B cell (primary cell): ENCODE measurements at regions not wholly inside any gene's neighbourhood (a gene's known extent, or its start where the extent isn't known, plus 50 kb on each side); places are given as distances from the start of the nearest gene placed in this dataset.

Experiments used
- ATAC-seq: fragments of 200-7000 bp; cut with Tn5 transposase; one replicate; pipeline ENCODE4 v1.10.0; 2021; ENCODE audit warnings: low read depth, mild to moderate bottlenecking, moderate number of reproducible peaks, moderate library complexity
- CTCF ChIA-PET: fragments of 350-600 bp; sonication (Branson Sonifier 250); formaldehyde crosslinking; loops from one replicate; lab custom pipeline; 2021; ENCODE audit warnings: antibody characterized with exemption, inconsistent platforms; lab: Charles Lee
- POLR2A ChIA-PET: fragments of 350-600 bp; sonication (Branson Sonifier 250); formaldehyde crosslinking; loops from one replicate; lab custom pipeline; 2021; ENCODE audit warnings: antibody characterized with exemption; lab: Charles Lee
- DNase-seq: peaks from one replicate; pipeline ENCODE4 v3.0.0; 2013
- H2AFZ ChIP-seq: 2 replicates; pipeline ENCODE4 v1.6.1; 2012; ENCODE audit warnings: mild to moderate bottlenecking, low read depth, low read length; ENCODE audit not compliant: insufficient read depth, poor library complexity, severe bottlenecking
- H3K27ac ChIP-seq, 2 donors: 1 replicate in 1 of 2; 2 replicates in 1 of 2; pipeline ENCODE4 v1.5.1; 2012 to 2013; ENCODE audit warnings: low read length in 2 of 2, mild to moderate bottlenecking in 2 of 2, moderate library complexity in 1 of 2
- H3K27me3 ChIP-seq, 4 experiments: fragments of 200-600 bp in 1 of 4; sonication (generic) in 1 of 4; replicated peaks in 1 of 4; 1 replicate in 2 of 4; 2 replicates in 2 of 4; pipeline versions ENCODE4 v1.6.1 to v1.7.0; 2013 to 2016; ENCODE audit warnings: low read length in 3 of 4, mild to moderate bottlenecking in 2 of 4, mixed read lengths in 1 of 4, moderate library complexity in 1 of 4; ENCODE audit not compliant: insufficient read depth in 4 of 4, control insufficient read depth in 3 of 4; ENCODE audit errors: control extremely low read depth in 1 of 4
- H3K36me3 ChIP-seq, 2 experiments: replicated peaks in 1 of 2; 1 replicate in 1 of 2; 2 replicates in 1 of 2; pipeline versions ENCODE4 v1.6.1 to v1.7.1; 2013; ENCODE audit warnings: low read length in 1 of 2; ENCODE audit not compliant: insufficient read depth in 2 of 2, control insufficient read depth in 1 of 2; ENCODE audit errors: control extremely low read depth in 1 of 2, extremely low read depth in 1 of 2
- H3K4me1 ChIP-seq, 2 donors: fragments of 200-600 bp in 1 of 2; sonication (generic) in 1 of 2; 1 replicate in 1 of 2; 2 replicates in 1 of 2; pipeline versions ENCODE4 v1.5.1 to v1.6.1; 2013 to 2017; ENCODE audit warnings: low read length in 2 of 2; ENCODE audit not compliant: control insufficient read depth in 2 of 2, insufficient read depth in 2 of 2
- H3K4me2 ChIP-seq: replicated peaks from 2 replicates; pipeline ENCODE3; 2012; ENCODE audit warnings: mild to moderate bottlenecking, low read depth, low read length; ENCODE audit not compliant: poor library complexity, severe bottlenecking
- H3K4me3 ChIP-seq, 5 experiments: fragments of 200-600 bp in 1 of 5; sonication (generic) in 1 of 5; 1 replicate in 3 of 5; 2 replicates in 2 of 5; pipeline versions ENCODE4 v1.5.1 to v1.7.0; 2011 to 2016; ENCODE audit warnings: low read length in 4 of 5, mild to moderate bottlenecking in 4 of 5, low read depth in 2 of 5, control low read depth in 1 of 5, moderate library complexity in 1 of 5; ENCODE audit not compliant: insufficient read depth in 1 of 5; ENCODE audit errors: control extremely low read depth in 1 of 5, extremely low read depth in 1 of 5
- H3K79me2 ChIP-seq: fragments of 200-600 bp; sonication (generic); one replicate; pipeline ENCODE4 v1.6.0; 2016; ENCODE audit warnings: low read length; ENCODE audit not compliant: control insufficient read depth, insufficient read depth
- H3K9ac ChIP-seq: fragments of 200-600 bp; sonication (generic); 2 replicates; pipeline ENCODE4 v1.6.1; 2017; ENCODE audit warnings: mild to moderate bottlenecking, low read length, moderate library complexity
- H3K9me3 ChIP-seq, 3 donors: one replicate each; pipeline versions ENCODE4 v1.6.1 to v1.7.1; 2013; ENCODE audit warnings: low read length in 2 of 3; ENCODE audit not compliant: control insufficient read depth in 2 of 3, insufficient read depth in 1 of 3; ENCODE audit errors: control extremely low read depth in 1 of 3
- H4K20me1 ChIP-seq: 2 replicates; pipeline ENCODE4 v1.6.0; 2012; ENCODE audit warnings: mild to moderate bottlenecking, low read length; ENCODE audit not compliant: insufficient read depth, control insufficient read depth, poor library complexity, severe bottlenecking
- H3K27ac Mint-ChIP-seq: one replicate; pipeline ENCODE4 v1.8.0; 2021; ENCODE audit warnings: mixed read lengths
- H3K27me3 Mint-ChIP-seq: one replicate; pipeline ENCODE4 v1.8.0; 2021; ENCODE audit warnings: mixed read lengths
- H3K4me1 Mint-ChIP-seq: one replicate; pipeline ENCODE4 v1.8.0; 2021; ENCODE audit warnings: mixed read lengths
- H3K4me3 Mint-ChIP-seq: one replicate; pipeline ENCODE4 v1.8.0; 2021; ENCODE audit warnings: mixed read lengths
- H3K9me3 Mint-ChIP-seq: one replicate; pipeline ENCODE4 v1.8.0; 2022; ENCODE audit warnings: mixed read lengths; ENCODE audit not compliant: insufficient read depth
- EZH2 ChIP-seq: IDR thresholded peaks from 2 replicates; pipeline ENCODE4 v1.6.1; 2012; ENCODE audit warnings: borderline replicate concordance, low read depth, mild to moderate bottlenecking, moderate library complexity, low read length; ENCODE audit not compliant: insufficient read depth, poor library complexity, severe bottlenecking
- WGBS: methylation state at CpG from one replicate; pipeline ENCODE4 v1.1.5; 2013; ENCODE audit warnings: missing lambda C conversion rate; ENCODE audit not compliant: insufficient coverage; 5-methylcytosine and 5-hydroxymethylcytosine counted together
- intact Hi-C: fragments of 100-400 bp; cut with micrococcal nuclease; formaldehyde crosslinking; loops from one replicate; pipeline ENCODE4 v1.10.0; 2022
- TF ChIP-seq, protein P1 (sequence below): fragments of 200-600 bp; IDR thresholded peaks from one replicate; pipeline ENCODE4 v1.8.0; 2022; ENCODE audit warnings: antibody characterized with exemption, mild to moderate bottlenecking

DNA sequence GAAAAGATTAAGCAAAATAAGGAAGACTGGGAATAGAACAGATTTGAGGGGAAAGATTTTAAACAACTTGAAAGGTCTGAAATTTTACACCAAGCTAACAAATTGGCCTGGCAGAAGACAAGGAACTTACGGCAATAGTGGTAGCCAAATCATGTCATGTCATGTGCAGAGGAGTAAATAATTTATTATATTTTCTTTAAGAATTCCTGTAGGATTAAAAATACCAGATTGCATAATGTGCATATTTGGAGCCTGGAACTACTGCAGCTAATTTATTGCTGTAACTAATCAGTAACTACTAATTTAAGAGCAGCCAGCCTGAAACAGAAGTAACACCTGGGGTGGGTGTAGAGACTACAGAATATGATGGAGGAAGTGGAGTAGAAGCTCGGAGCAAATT is 334.3 kb downstream of the TGFB2 start:
- no peak for ATAC-seq
- H2AFZ ChIP-seq: no peak overlapping the region
- Mint-ChIP-seq H3K9me3 (no peaks in the 10 kb centered on the region), H3K4me1 (no peaks in the 10 kb centered on the region), H3K4me3 (no peak overlapping the region), H3K27ac (no peak overlapping the region), H3K27me3 (no peaks in the 10 kb centered on the region)
- no peaks in the 10 kb centered on the region for H3K27me3 ChIP-seq
- no peaks in the 10 kb centered on the region for H3K79me2 ChIP-seq
- TF ChIP-seq, protein P1, sequence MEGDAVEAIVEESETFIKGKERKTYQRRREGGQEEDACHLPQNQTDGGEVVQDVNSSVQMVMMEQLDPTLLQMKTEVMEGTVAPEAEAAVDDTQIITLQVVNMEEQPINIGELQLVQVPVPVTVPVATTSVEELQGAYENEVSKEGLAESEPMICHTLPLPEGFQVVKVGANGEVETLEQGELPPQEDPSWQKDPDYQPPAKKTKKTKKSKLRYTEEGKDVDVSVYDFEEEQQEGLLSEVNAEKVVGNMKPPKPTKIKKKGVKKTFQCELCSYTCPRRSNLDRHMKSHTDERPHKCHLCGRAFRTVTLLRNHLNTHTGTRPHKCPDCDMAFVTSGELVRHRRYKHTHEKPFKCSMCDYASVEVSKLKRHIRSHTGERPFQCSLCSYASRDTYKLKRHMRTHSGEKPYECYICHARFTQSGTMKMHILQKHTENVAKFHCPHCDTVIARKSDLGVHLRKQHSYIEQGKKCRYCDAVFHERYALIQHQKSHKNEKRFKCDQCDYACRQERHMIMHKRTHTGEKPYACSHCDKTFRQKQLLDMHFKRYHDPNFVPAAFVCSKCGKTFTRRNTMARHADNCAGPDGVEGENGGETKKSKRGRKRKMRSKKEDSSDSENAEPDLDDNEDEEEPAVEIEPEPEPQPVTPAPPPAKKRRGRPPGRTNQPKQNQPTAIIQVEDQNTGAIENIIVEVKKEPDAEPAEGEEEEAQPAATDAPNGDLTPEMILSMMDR: no peak
- no peak for TF ChIP-seq EZH2
- WGBS: no CpG with 5 or more reads among the region's 2 CpGs
- POLR2A ChIA-PET: no interaction called here
- CTCF ChIA-PET: no interaction called here
- no peak overlapping the region for H3K4me3 ChIP-seq
- H3K4me2 ChIP-seq: no peak overlapping the region
- H4K20me1 ChIP-seq: no peaks in the 10 kb centered on the region
- no peak for DNase-seq
- H3K9me3 ChIP-seq: no peaks in the 10 kb centered on the region
- no peak overlapping the region for H3K9ac ChIP-seq
- intact Hi-C loops: no loop called here
- H3K36me3 ChIP-seq: no peaks in the 10 kb centered on the region
- no peaks in the 10 kb centered on the region for H3K4me1 ChIP-seq
- no peak overlapping the region for H3K27ac ChIP-seq

DNA sequence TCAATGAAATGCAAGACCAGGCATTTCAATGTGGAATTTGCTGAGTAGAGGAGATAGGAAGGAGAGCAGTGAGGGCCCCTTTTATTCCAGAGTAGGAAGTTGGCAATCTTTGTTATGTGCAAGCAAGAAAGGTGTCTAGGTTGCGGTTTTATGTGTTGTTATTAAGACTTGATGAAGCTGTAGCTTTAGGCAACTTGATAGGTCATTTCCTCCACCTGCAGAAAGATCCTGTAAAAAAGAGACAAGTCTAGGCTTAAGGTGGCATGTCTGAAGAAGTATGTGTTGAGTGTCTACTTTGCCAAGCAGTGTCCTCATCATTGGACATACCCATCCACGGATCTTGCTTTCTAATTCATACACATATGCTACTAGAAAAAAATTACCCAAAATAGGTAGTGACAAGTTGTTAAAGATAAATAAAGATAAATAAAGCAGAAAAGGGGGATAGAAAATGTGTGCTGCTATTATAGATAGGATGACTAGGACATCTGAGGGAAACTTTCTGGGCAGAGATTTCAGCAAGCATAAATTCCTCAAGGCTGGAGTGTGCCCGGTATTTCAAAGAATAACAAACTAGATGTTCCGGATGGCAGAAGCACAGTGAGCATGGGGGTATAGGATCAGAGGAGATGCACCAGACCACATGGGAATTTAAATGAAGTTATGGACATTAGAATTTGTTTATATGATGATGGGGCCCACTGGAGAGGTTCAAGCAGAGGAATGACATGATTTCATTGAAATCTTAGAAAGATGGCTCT is 335.0 kb downstream of the TGFB2 start:
- no peaks in the 10 kb centered on the region for H3K27me3 Mint-ChIP-seq
- Histone ChIP-seq H3K36me3 (no peaks in the 10 kb centered on the region), H3K27me3 (no peaks in the 10 kb centered on the region), H3K79me2 (no peaks in the 10 kb centered on the region), H2AFZ (no peak overlapping the region), H3K9me3 (no peaks in the 10 kb centered on the region), H3K4me3 (no peak overlapping the region), H3K27ac (no peak overlapping the region), H3K4me1 (no peaks in the 10 kb centered on the region), H3K4me2 (no peak overlapping the region), H3K9ac (no peak overlapping the region), H4K20me1 (no peaks in the 10 kb centered on the region)
- no peak overlapping the region for H3K27ac Mint-ChIP-seq
- intact Hi-C loops: no loop called here
- CTCF ChIA-PET: no interaction called here
- DNase-seq (no peak), ATAC-seq (no peak)
- H3K4me1 Mint-ChIP-seq: no peaks in the 10 kb centered on the region
- H3K9me3 Mint-ChIP-seq: no peaks in the 10 kb centered on the region
- POLR2A ChIA-PET: no interaction called here
- TF ChIP-seq EZH2: no peak
- TF ChIP-seq, protein P1: no peak
- 100% methylated on average over 2 of the region's 4 CpGs for WGBS
- H3K4me3 Mint-ChIP-seq: no peak overlapping the region
